Fibroblast of villous mesenchyme (primary cell): ENCODE measurements at regions not wholly inside any gene's neighbourhood (a gene's known extent, or its start where the extent isn't known, plus 50 kb on each side); places are given as distances from the start of the nearest gene placed in this dataset.

Experiments
- DNase-seq: peaks from one replicate; pipeline ENCODE4 v3.0.0-alpha.2; 2010; ENCODE audit warnings: low read depth
- H3K4me3 ChIP-seq: 2 replicates; pipeline ENCODE4 v1.5.1; 2011; ENCODE audit warnings: low read depth, mild to moderate bottlenecking, low read length
- TF ChIP-seq, protein P1 (sequence below): IDR thresholded peaks from 2 replicates; pipeline ENCODE4 v1.5.1; 2012; ENCODE audit warnings: low read depth, mild to moderate bottlenecking, low read length; ENCODE audit not compliant: insufficient read depth

DNA sequence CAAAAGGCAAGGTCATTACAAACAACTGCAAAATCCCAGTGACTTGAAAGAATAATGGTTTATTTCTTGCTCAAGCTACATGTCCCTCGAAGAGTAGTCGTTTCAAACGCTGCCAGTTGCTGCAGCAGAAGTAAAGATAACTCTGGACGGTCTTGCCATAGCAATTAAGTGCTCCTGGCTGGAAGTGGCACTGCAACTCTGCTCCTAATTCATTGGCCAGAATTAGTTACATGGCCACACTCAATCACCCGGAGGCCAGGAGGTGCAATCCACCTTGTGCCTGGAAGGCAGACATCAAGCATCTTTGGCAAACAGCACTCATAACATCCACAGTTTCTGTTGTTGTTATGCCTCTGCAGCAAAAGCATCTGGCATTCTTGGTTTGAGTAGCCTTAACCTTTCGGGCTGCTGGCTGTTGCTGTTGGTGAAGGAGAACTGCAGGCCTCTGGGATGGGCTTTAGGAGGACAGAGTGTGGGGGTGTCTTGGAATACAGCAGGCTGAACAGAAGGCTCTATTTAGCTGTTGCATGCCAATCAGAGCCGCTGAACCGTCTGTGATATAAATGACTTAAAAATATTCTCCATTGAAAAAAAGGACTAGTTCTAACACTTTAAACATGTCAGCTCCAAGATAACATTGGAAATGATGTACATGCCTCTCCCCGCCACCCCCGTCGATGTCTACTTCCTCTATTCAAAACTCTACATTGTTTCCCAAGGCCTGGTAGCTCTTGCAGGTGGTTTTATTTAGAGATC is 123.5 kb upstream of the DYRK2 start:
- no peak overlapping the region for H3K4me3 ChIP-seq
- DNase-seq: no peak
- TF ChIP-seq, protein P1, sequence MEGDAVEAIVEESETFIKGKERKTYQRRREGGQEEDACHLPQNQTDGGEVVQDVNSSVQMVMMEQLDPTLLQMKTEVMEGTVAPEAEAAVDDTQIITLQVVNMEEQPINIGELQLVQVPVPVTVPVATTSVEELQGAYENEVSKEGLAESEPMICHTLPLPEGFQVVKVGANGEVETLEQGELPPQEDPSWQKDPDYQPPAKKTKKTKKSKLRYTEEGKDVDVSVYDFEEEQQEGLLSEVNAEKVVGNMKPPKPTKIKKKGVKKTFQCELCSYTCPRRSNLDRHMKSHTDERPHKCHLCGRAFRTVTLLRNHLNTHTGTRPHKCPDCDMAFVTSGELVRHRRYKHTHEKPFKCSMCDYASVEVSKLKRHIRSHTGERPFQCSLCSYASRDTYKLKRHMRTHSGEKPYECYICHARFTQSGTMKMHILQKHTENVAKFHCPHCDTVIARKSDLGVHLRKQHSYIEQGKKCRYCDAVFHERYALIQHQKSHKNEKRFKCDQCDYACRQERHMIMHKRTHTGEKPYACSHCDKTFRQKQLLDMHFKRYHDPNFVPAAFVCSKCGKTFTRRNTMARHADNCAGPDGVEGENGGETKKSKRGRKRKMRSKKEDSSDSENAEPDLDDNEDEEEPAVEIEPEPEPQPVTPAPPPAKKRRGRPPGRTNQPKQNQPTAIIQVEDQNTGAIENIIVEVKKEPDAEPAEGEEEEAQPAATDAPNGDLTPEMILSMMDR: no peak

DNA sequence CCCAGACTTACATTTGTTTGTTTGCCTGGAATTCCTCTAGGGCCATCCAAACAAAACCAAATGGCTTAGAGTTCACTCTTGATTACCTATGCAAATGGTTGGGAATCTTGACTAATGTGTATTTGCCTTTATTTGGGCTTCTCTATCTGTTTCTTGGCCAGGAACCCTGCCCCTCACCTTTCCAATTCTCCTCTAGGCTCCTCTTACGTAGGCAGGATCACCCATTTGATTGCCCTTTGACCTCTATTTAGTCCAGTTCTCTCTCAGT is 123.0 kb upstream of the DYRK2 start:
- H3K4me3 ChIP-seq: no peak overlapping the region
- TF ChIP-seq, protein P1: no peak
- DNase-seq: no peak

DNA sequence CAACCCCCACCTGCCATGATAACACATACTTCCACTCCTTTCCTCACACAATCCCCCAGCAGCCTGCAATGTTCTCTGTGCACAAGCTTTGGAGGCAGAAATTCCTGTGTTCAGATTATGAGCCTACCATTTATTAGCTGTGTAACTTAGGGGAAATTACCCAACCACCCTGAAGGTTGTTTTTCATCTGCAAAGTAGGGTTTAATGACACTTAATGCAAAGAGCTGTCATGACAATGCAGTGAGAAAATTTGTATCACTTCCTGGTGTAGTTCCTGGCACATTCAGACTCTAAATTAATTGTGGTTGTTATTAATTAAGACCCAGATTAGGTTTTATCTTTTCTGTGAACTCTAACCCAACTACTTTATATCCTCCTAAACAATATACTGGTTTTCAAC is 122.4 kb upstream of the DYRK2 start:
- DNase-seq: no peak
- no peak overlapping the region for H3K4me3 ChIP-seq
- TF ChIP-seq, protein P1: no peak

DNA sequence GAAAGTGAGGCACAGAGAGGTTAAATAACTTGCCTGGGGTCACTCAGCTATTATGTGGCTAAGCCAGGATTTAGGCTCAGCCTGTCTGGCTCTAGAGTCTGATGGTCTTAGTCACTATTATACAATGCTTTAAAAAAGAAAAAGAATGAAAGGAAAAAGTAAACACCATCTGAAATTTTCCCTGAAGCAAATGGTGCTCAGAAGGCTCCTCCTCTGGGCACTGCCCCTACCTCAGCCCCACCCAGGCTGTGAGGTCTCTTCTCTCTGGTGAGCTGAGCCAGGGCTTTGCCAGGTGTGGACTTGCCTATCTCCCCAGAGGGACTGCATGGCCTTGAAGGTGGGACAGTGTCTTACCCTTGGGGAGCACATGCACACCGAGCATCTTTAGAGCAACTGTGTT is 117.5 kb upstream of the DYRK2 start:
- no peak overlapping the region for H3K4me3 ChIP-seq
- no peak for DNase-seq
- TF ChIP-seq, protein P1: no peak

DNA sequence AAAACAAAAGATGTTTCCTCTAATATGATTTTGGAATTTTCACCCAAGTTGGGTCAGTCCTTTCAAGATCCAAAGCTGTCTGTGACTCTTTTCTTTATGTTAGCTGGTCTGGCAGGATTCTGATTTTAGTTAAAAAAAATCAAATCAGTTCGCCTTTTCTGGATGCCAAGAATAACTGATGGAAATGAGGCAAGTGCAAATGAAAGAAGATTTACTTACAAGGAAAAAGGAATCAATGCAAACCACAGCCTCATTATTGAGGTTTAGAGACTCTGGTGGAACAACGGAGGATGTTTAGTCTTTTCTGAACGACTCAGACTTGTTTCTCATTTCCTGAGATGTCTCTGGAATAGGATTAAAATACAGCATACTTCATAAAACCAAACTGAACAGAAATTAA is 117.0 kb upstream of the DYRK2 start:
- no peak for DNase-seq
- no peak overlapping the region for H3K4me3 ChIP-seq
- TF ChIP-seq, protein P1: no peak

DNA sequence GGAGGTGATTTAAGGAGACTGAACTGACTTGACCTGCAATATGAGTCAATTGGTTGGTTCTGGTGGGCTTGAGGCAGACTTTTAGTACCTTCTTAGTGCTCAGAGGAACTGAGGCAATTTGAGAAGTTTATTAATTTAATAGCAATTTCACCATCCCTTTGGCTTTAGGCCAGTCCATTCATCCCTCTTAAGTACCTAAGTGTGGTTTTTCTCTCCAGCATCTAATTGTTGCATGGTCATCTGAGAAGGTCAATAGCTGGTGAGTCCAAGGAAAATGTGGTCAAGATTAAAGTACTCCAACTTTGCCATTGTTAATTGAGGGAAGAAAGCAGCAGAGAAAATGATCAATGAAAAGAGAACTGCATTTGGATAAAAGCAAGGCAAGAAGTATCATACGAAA is 115.4 kb upstream of the DYRK2 start:
- TF ChIP-seq, protein P1: no peak
- DNase-seq: no peak
- H3K4me3 ChIP-seq: no peak overlapping the region

DNA sequence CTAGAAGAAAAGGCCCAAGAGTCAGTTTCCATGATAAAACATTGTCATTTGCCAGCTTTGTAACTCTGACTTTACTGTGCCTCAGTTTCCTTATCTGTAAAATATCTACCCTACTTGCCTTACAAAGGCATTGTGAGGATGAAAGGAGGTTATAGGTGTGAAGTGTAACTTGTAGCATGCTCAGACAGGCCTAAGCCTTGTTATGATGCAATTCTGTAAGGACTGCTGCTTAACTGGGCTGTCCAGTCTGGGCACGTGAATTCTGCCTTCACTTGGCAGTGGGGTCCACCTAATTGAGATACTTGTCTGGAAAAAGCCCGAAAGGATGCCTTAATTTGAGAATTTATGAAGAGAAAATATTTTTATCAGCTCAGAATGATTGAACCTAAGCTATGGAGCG is 114.5 kb upstream of the DYRK2 start:
- TF ChIP-seq, protein P1: no peak

More for the DNA sequence above, 114.5 kb upstream of the DYRK2 start:
- no peak for DNase-seq
- H3K4me3 ChIP-seq: no peak overlapping the region
